HG03460 (cell line): ENCODE measurements at regions not wholly inside any gene's neighbourhood (a gene's known extent, or its start where the extent isn't known, plus 50 kb on each side); places are given as distances from the start of the nearest gene placed in this dataset.
A peak's percentile ranks its signal among the peaks of the same experiment; 100 is the strongest.

Experiments
- ATAC-seq: cut with Tn5 transposase; IDR thresholded peaks from one replicate; pipeline ENCODE4 v1.9.1; 2021; ENCODE audit not compliant: unreplicated experiment

- no peak for ATAC-seq
Measured at GRCh38 chr5:109944461-109944860, 254.7 kb downstream of the MAN2A1 start.

DNA sequence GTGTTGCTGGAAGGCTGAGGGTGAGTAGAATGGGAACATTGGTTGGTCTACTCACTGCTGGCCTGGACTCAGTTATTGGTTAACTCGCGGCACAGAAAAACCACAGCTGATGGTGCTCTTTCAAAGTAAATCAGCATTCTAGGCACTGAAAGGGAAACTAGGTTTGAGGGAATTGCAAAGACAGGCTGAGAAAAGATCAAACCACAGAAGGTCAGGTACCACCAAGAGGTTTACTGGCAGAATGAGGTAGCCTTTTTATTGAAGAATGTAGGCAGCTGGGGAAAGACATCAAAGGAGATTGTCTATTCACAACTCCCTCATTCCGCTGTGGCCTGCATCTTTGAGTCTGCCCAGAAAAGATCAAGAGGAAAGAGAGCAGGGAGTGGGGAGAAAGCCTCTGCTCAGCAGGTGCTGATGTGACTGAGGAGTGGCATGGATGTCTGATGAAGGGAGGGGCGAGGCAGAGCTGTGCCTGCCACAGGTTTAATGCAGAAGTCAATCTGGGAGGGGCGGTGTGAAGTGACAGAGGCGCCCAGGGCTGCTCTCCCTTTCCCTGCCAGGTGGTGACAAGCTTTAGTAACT lies 255.5 kb downstream of the MAN2A1 start:
- peak; percentile 74 for ATAC-seq

- ATAC-seq: no peak
Measured at GRCh38 chr5:109945723-109946480, 256.2 kb downstream of the MAN2A1 start.

GRCh38 chr5:109946610-109947009 lies 256.9 kb downstream of the MAN2A1 start:
- no peak for ATAC-seq

DNA sequence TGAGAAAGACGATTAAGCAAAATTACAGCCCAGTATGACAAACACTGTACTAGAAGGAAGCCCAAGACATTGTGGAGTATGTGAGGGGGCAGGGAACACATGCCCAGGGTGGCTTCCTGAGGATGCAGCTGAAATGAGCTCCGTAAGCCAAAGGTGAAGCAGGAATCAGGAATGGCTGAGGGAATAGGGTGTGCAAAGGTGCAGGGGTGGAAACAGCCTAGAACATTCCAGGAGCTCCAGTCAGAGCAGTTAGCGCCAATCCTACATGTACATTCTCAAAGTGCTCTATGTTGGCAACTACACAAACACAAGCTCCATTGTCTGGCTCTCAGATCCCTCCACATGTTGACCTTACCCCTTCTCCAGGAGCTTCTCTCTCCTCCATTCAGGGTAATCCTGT lies 257.9 kb downstream of the MAN2A1 start:
- no peak for ATAC-seq

DNA sequence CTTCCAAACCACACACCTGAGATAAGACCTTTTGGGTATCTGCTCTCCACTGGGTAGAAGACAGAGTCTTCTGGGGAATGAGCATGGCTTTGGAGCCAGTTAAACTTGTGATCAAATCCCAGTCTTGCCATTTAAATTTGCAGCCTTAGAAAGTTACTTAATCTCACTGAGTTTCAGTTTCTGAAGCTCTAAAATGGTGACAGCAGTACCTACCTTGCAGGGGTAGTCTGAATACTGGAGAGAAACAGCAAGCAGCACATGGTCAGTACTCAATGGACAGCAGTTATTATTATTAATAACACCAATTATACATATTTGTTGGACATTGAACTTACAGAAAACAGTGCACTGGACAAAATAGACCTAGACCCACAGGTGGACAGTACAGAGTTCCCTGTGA lies 260.9 kb downstream of the MAN2A1 start:
- no peak for ATAC-seq

DNA sequence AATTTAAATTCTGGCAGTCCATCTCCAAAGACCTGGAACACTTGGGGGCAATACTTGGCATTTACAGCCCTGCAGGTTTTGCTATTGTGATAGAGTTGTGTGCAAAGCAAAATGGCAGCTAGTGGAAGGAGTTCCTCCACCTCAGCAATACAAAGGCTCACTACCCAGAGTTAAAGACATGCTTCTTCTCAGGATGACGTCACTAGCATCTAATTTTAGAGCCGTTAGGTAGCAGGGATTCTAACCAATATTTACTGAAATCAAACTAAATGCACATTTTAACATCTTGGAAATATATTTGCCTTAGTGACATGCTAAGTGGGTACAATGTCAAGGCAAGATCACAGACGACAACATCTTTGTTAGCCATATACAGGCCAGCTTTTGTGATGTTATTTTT lies 261.6 kb downstream of the MAN2A1 start:
- ATAC-seq: no peak

DNA sequence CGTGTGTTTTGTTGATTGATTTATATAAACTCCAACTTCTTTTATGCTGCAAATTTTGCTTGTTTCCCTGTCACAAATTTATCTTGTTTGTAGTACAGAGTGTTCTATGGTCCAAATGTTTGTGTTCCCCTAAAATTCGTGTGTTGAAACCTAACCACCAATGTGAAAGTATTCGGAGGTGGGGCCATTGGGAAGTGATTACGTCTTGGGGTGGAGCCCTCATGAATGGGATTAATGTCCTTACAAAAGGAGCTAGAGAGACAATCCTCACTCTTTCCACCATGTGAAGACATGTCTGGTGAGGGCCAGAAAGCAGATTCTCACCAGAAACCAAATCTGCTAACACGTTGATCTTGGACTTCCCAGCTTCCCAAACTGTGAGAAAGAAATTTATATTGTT lies 262.0 kb downstream of the MAN2A1 start:
- no peak for ATAC-seq

GRCh38 chr5:109953761-109954160 lies 264.0 kb downstream of the MAN2A1 start:
- ATAC-seq: no peak

DNA sequence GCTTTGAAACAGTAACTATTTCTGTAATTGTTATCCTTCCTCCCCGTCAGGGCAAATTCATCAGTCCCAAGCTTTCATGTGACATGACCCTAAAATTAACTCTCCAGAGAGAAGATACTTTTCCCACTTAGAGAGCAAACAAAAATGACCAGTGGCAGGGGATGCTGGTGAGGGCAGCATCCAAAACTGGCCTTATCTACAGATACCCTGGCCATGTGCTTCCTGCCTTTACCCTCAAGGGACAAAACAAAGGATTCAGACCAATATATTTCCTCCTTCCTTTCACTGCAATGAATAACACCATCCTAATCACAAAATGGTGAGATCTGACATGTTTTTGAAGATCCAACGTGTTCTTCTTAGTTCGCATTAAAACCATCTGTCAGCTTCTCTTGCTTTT lies 267.2 kb downstream of the MAN2A1 start:
- ATAC-seq: no peak

GRCh38 chr5:109958082-109958481 lies 268.4 kb downstream of the MAN2A1 start:
- no peak for ATAC-seq

- no peak for ATAC-seq
Measured at GRCh38 chr5:109959652-109960051, 269.9 kb downstream of the MAN2A1 start.

DNA sequence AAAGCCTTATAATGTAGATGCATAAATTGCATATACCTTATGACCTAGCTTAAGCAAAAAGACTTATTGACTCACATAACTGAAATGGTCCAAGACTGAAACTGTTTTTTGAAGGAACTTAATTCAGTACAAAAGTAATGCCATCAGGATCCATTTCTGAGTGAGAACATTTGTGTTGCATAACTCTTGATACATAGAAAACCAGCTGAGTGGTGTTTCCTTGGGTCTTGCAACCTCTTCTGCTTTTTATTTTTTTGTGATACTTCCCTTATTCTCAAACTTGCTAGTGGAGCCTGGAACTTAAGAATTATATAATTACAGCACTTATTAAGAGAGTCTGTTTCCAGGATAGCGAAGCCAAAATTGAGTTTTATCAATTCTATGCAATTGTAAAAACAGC lies 272.0 kb downstream of the MAN2A1 start:
- ATAC-seq: no peak

DNA sequence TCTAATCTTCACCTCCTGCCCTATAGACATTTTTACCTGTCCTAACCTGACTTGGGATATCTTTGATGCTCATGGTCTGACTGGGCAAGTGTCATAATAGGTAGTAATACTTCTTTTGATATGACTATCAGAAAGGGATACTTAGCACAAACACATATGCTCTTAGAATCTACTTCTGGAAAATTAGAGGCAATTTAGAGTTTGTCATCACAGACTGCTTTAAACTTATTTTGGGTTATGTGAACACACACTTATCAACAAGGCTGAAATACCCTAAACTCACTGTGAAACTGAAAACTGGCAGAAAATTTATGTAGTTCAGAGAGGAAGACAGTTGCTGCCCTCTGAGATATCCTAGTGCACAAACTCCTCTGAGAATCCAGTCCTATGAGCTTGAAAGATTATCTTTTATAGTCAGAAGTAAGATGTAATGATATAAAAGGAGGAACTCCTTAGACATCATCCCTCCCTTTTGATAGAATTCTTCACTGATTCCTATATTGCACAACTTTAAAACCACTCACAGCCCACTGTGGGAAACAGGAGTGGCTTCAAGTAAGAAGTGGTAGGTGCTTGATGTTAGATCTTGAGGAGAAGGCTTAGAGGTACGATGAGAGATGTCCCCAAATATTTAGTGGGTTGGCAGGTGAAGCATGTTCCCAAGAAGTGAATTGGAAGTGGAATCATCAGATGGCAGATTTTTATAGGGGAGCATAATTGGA lies 273.3 kb downstream of the MAN2A1 start:
- ATAC-seq: no peak

DNA sequence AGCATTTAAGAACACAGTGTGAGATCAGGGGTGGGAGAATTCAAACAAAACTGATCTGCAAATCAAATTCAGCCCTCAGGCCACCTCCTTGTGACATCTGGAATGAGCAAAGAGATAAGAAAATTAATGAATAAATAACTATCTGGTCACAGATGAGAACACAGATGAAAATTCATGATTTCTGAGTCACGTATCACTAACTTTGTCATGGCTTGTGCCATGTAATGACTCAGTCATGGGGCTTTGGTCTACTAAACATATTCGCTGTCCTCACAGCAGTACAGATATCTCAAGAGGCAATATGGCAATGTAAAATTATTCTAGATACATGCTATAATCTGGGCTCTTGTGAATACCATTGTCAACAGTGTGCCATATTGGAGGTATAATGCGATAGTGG lies 274.4 kb downstream of the MAN2A1 start:
- ATAC-seq: no peak

DNA sequence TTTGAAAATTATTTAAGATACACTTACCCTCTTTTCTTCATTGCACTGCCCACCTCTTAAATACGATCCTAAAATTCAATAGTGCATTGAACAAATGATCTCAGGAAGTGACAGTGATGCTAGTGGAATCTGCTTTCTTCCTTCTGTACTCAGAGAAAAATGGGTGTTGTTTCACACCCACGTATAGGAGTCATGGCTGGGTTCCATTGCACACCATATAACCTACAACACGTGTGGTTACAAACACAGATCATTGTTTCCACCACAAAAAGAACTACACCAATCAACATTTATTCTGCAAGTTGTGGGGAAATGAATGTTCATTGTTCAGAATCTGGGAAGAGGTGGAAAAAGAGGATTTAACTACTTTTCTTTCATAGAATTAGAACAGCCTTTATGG lies 275.9 kb downstream of the MAN2A1 start:
- ATAC-seq: no peak

- ATAC-seq: no peak
Measured at GRCh38 chr5:109971968-109972367, 282.2 kb downstream of the MAN2A1 start.

DNA sequence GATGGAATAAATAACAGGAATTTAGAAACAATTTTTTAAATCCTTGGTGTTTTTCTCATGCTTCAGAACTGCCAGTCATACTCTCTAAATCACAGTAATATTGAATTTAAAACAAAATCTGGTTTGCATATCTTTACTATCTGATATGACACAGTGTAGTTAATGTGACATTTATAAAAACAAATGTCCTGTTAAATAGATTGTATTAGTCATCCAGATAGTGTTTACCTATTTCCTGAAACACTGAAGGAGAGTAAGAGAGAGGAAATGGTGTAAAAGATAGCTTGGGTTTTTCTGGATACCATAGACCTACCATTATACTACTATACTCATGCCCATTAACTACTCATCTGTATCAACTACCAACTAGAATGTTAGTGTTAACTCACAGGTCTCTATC lies 292.3 kb downstream of the MAN2A1 start:
- ATAC-seq: no peak

DNA sequence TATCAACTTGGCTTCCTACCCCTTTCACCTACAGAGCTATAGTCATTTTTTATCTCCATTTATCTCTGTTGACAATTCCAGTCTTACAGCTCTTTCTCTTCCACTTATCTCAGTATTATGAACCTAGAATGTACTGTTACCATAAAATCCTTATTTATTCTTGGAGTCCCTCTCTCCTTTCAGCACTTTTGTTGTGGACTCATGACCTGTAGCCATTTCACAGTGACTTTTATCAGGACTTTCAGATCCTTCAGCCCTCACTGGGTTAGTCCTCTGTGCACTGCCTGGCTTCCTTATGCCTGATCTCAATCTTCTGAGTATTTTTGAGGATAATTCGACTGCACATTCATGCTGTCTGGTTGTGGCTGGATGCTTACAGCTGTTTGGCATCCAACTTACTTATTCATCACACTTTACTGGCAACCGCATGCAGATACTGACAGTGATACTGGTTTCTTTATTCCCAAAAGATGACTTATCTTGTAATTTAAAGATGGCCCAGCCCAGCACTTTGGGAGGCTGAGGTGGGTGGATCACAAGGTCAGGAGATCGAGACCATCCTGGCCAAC lies 293.3 kb downstream of the MAN2A1 start:
- no peak for ATAC-seq

- no peak for ATAC-seq
Measured at GRCh38 chr5:109986726-109987125, 297.0 kb downstream of the MAN2A1 start.

DNA sequence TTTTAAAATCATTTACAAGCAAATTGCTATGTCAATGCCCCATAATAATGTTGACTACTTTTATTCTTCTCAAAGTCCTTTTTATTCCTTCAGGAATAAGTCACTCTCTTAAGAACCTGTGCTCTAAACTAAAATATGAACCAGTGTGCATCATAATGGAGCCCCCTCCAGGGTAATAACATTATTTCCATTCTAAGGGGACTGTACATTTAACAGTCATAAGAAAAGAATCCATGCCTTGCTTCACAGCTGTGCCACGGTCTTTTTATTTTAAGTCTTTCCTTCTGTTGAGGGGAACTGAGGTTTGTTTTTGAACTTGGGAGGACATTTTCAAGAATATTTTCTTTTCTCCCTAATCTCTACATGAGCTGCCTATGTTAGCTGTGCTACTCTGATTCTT lies 297.6 kb downstream of the MAN2A1 start:
- no peak for ATAC-seq

- ATAC-seq: no peak
Measured at GRCh38 chr5:109987970-109988369, 298.2 kb downstream of the MAN2A1 start.
